ENCODE measurements at regions not wholly inside any gene's neighbourhood (a gene's known extent, or its start where the extent isn't known, plus 50 kb on each side); places are given as distances from the start of the nearest gene placed in this dataset.
"Not testable (repeated sequence)": the region's sequence is repeated elsewhere in the genome, so short reads cannot be mapped to it uniquely, and the experiment has no call there.

GRCh38 chr2:226320076-226320948 lies 479.3 kb downstream of the IRS1 start:
- DNase-seq (ENCODE audit: low spot score) = no peak

GRCh38 chr2:226317970-226318369 lies 481.6 kb downstream of the IRS1 start:
- no peak for DNase-seq (ENCODE audit: low spot score)

- no peak for DNase-seq (ENCODE audit: low spot score)
These were observed 486.6 kb downstream of the IRS1 start for GRCh38 chr2:226313060-226313459.

- DNase-seq (ENCODE audit: low spot score) = no peak
These were observed 487.5 kb downstream of the IRS1 start for GRCh38 chr2:226312155-226312554.

- no peak for DNase-seq (ENCODE audit: low spot score)
These were observed 489.5 kb downstream of the IRS1 start for GRCh38 chr2:226310146-226310545.

DNA sequence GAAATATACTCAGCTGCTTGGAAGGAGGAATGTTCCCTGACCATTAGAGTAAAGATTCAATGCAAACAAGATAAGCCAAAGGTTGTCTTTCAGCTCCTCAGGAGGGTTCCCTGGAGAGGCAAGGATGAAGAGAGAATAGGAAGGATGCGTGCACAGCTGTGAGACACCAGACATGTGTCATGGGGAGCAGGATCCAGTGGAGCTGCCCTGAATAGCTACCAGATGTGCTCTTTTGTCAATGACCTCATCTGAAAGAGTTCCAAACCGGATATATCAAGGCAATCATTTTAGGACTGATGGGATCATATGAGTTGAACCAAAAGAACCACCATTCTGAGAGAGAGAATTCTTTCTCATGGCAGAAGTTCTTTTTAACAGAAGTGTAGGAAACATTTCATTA lies 490.6 kb downstream of the IRS1 start:
- DNase-seq (ENCODE audit: low spot score) = no peak

GRCh38 chr2:226308323-226308680 lies 491.3 kb downstream of the IRS1 start:
- no peak for DNase-seq (ENCODE audit: low spot score)

DNA sequence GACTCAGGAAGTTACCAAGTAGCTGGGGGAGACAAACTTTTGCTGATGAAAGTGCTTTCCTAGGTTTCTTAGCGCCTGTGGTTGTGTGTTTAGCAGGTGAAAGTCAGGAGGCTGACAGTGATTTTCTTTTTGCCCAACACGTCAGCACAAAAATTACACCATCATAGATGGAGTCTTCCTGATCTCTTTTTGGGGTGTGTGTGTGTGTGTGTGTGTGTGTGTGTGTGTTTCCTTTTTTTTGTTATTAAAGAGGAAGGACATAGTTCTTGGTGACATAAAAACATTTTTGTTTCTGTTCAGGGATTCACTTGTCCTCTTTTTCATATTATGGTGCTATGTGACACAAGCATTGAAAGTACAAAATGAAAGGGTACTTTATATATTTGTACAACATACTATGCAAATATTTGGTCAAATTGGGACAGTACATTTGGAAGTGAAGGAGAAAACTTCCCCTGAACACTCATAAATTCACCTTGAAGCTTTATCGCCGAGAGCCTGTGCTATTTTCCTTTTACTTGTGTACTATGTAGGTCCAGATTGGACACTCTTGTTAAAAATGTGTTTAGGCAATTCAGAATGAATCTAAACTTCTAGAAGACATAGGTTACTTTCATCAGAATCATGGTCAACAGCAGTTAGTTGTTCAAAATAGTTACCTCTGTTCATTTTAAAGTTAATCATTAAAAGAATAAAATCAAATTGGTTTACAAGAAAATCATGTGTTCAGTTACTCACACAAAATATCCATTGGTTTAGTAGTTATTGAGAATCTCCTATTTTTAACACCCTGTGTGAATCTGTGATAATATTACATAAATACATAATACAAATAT lies 491.9 kb downstream of the IRS1 start:
- DNase-seq (ENCODE audit: low spot score) = no peak

DNA sequence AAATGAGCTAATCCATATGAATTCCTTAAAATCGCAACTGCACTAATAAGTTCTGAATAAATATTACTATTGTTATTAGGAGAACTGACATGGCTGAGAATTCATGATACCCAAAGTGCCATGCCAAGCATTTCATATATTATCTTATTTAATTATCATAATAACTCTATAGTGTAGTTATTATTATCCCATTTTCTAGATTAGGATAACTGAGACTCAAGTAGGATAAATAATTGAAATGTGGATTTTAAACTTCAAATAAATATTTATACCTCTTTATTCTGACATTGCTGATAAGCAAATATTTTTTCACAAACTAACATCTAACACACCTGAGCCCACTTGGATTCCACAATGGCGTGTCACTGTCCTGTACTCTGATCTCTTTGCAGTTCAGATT lies 492.7 kb downstream of the IRS1 start:
- no peak for DNase-seq (ENCODE audit: low spot score)

DNA sequence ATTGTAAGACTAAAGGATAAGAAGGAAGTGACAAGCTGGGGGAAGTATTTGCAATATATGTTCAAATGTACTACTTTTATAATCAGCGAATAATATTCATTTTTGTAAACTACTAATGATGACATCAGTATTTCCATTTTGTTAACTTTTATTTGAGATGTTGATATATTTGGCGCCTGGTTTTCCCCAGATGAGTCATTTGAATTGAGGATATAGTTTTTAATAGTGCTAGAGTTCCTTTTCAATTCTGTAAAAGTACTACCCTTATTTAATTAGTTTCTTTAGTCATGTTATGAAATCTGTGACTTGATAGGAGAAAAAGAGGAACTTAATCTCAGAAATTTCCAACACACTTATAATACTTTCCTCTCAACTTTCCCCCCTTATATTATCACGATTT lies 495.3 kb downstream of the IRS1 start:
- no peak for DNase-seq (ENCODE audit: low spot score)

DNA sequence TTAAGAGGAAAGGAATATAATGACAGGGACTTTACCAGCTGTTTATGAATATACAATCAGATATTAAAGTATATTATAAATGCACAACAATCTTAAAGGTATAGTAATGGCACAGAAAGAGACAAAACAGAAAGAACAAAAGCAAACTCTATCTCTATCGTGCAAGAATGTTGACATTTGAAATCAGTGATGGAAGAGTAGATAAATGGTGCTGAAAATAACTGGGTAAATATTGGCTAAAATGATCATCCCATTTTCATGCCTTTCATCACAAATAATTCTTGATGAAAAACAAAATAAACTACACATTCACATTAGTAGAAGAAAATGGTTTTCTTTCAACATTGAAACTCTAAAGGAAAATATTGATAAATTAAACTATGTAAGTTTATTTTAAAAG lies 495.9 kb downstream of the IRS1 start:
- DNase-seq (ENCODE audit: low spot score) = no peak

DNA sequence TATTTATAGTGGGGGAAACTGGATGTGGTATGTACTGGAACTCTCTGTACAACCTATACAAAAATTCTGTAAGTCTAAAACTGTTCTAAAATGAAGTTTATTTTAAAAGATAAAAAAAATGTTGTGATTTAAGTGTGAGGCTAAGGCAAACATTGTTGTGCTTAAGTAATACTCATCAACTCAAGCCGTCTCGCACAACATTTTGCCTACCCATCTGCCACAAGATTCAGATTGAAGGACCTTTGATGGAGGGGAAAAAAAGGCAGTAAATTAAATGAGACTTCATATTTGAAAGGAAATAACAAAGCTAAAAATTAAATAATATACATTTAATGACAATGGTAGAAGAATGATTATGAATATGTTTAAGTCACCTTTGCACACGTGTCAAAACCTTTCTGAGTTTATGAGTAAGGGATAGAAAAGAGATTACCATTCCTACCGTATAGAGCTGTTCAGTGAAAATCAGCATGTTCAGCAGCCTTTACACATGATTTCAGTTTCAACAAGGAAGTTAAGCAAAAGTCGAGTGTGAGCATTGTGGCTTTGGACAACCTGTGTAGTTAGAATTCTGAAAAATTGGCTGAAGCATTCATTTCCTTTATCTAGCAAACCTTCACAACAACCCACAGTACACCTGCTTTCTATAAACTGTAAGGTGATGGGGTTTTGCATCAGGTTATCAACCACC lies 499.3 kb downstream of the IRS1 start:
- no peak for DNase-seq (ENCODE audit: low spot score)

DNA sequence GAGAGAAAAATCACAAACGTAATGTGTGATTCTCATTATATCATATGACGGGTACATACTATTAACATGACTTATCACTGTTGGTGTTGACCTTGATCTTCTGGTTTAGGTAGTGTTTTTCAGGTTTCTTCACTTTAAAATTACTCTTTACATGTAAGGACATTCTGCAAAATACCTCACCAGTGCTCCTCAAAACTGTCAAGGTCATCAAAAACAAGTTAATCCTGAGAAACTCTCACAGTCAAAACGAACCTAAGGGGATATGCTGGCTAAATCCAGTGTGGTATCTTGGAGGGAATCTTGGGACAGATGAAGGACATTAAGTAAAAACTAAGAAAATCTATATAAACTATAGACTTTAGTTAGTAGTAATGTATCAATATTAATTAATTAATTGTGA lies 499.8 kb downstream of the IRS1 start:
- DNase-seq (ENCODE audit: low spot score) = no peak

DNA sequence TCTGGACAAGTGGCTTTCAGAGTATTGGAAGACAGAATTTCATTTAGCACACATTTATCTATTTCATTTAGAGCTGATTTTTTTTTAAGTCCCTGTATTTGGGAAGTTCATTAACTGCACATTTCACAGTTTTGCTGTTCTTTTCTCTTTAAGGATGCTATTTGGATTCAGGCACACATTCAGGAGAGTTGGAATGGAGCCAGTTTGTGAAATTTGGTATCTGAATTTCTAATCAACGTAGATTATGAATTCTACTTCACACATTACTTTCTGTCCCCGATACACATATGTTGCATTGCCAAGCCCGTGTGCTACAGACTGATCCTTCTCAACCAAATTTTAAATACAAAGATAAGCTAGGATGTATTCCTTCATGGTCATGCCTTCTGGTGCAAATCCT lies 503.9 kb downstream of the IRS1 start:
- no peak for DNase-seq (ENCODE audit: low spot score)

- no peak for DNase-seq (ENCODE audit: low spot score)
These were observed 504.5 kb downstream of the IRS1 start for GRCh38 chr2:226295123-226295522.

- not testable (repeated sequence) for DNase-seq (ENCODE audit: low spot score)
These were observed 508.3 kb downstream of the IRS1 start for GRCh38 chr2:226291281-226291680.

- no peak for DNase-seq (ENCODE audit: low spot score)
These were observed 512.7 kb downstream of the IRS1 start for GRCh38 chr2:226286916-226287315.

- DNase-seq (ENCODE audit: low spot score) = no peak
These were observed 515.8 kb downstream of the IRS1 start for GRCh38 chr2:226283796-226284195.

- no peak for DNase-seq (ENCODE audit: low spot score)
These were observed 517.5 kb downstream of the IRS1 start for GRCh38 chr2:226282151-226282550.

DNA sequence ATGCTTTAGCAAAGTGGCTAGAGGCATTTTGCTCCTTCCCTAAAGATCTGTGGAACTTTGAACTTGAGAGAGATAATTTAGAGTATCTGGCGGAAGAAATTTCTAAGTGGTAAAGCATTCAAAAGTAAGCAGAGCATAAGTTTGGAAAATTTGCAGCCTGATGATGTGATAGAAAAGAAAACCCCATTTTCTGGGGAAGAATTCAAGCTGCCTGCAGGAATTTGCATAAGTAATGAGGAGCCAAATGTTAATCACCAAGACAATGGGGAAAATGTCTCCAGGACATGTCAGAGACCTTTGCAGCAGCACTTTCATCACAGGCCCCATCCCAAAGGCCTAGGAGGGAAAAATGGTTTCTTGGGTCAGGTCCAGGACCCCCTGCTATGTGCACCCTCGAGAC lies 519.5 kb downstream of the IRS1 start:
- DNase-seq (ENCODE audit: low spot score) = not testable (repeated sequence)

DNA sequence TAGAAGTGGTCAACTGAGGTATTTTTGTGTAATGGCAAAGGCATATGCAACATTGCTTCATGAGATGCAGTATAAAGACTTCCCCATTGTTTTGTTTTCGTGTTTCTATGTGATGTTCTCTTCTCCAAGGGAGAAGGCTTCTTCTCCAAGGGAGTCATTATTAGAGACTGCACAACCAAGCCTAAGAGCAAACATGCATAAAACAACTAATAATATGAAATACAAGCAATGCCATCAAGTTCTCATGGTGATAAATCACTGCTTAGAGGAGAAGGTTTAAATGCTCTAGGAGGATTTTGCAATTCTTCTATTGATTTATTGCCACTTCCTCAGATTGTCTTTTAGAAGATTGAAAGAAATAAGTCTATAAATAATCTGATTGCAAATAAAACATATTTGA lies 524.4 kb downstream of the IRS1 start:
- DNase-seq (ENCODE audit: low spot score) = no peak

- DNase-seq (ENCODE audit: low spot score) = no peak
These were observed 525.5 kb downstream of the IRS1 start for GRCh38 chr2:226274143-226274542.

DNA sequence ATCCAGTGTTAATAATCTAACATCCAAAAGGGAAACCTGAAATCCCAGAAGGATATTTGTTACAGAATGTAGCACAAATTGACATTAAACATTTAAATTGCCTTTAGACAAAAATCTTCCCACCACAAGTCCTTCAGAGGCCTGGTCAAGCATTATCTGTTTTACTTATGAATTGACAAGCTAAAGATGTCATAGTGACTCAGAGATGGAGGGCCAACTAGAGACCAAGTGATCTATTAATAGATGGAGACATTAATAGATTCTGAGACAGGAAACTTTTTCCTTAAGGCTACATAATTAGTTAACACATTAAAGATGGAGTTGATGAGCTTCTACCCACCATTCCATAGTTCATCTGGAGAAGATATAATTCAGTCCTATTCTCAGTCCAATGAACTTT lies 526.2 kb downstream of the IRS1 start:
- no peak for DNase-seq (ENCODE audit: low spot score)
